ENCODE measurements at regions not wholly inside any gene's neighbourhood (a gene's known extent, or its start where the extent isn't known, plus 50 kb on each side); places are given as distances from the start of the nearest gene placed in this dataset.
"Not testable (repeated sequence)": the region's sequence is repeated elsewhere in the genome, so short reads cannot be mapped to it uniquely, and the experiment has no call there.

DNA sequence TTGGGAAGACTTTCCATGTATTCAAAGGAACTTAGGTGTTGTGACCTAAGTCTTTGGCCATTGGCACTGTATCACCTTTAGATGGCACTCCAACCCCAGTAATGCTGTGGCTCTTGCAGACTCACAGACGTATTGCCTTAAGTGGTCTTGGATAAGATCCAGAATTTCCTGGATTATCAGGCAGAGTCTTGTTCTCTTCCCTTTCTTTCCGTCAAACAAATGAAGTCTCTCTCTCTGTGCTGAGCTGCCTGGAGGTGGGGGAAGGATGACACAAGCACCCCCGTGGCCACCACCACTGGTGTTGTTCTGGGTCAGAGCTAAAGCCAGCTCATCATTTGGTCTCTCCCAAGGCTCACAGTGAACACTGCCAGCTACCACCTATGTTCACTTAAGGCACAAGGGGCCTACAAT lies 789.9 kb upstream of the KIF2B start:
- ATAC-seq (replicated peaks) (no peak), DNase-seq (no peak)
- H3K36me3 Mint-ChIP-seq, result no peaks in the 10 kb centered on the region
- H3K9me3 Mint-ChIP-seq, result peaks cover 2 to 9% of the 10 kb centered on the region in 2 donors
- H3K4me3 Mint-ChIP-seq, result no peak overlapping the region
- H3K27ac Mint-ChIP-seq, result no peak overlapping the region
- H3K4me1 Mint-ChIP-seq, result no peaks in the 10 kb centered on the region
- no peaks in the 10 kb centered on the region for H3K27me3 Mint-ChIP-seq

DNA sequence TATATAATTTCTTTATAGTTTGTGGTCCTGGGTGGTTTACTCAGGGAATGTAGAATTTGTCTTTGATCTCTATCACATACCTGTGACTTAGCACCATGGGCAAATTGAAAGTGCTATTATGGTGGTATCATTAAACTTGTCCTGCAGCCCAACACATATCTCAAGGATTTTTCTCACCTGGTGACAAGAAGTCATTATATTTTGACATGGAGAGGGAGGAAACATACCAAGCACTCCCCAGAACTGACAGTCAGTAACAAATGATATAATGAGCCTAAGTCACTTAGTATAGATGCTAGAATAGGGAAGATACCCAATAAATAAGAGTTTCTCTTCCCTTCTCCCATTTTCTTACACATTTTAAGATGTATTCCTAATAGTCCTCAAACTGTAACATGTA lies 805.5 kb upstream of the KIF2B start:
- Mint-ChIP-seq H3K27ac (no peak overlapping the region), H3K9me3 (peaks cover 9 to 18% of the 10 kb centered on the region in 2 donors), H3K27me3 (no peaks in the 10 kb centered on the region), H3K4me3 (no peak overlapping the region), H3K36me3 (no peaks in the 10 kb centered on the region), H3K4me1 (no peaks in the 10 kb centered on the region)
- ATAC-seq (replicated peaks) (no peak), DNase-seq (no peak)

DNA sequence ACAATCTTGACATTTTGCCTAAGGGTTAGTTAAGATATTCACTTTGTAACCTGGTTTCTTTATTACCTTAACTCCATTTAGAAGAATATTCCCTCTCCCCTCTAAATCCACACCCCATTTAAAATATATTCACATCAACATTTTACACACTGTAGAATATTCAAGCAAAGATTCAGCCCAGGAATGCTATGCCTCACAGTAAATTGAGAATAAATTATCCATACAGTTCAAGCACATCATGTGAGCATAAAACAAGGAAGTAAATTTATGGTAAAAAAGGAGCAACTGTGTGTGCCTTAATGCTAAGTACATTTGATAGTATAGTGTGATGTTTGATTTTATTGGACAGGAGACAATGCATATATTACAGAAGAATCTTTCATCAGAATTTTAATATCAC lies 806.6 kb upstream of the KIF2B start:
- DNase-seq (no peak), ATAC-seq (replicated peaks) (no peak)
- Mint-ChIP-seq H3K27me3 (no peaks in the 10 kb centered on the region), H3K4me3 (no peak overlapping the region), H3K4me1 (no peaks in the 10 kb centered on the region), H3K36me3 (no peaks in the 10 kb centered on the region), H3K9me3 (peaks cover 8 to 18% of the 10 kb centered on the region in 2 donors), H3K27ac (no peak overlapping the region)

DNA sequence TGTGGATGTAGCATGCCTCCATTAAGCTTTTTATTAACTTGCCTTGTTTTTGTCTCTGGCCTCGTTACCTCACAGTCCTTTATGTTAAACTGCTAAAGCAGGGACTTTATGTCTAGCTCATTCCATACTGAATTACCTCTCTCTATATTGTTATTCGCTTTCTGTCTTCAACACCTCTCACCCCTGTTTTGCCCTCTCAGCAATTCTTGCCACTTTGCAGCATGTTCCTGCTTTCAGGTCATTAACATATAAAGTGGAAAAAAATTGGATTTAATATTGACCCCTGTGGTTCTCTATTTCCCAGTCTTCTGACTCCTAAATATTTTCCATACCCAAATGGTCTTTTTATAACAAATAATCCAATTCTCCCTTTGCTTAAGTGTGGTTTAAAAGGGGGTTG lies 810.4 kb upstream of the KIF2B start:
- no peaks in the 10 kb centered on the region for H3K36me3 Mint-ChIP-seq
- DNase-seq (no peak), ATAC-seq (replicated peaks) (no peak)
- no peaks in the 10 kb centered on the region for H3K27me3 Mint-ChIP-seq
- no peak overlapping the region for H3K27ac Mint-ChIP-seq
- H3K4me1 Mint-ChIP-seq, result no peaks in the 10 kb centered on the region
- H3K9me3 Mint-ChIP-seq, result peaks cover 4 to 6% of the 10 kb centered on the region in 2 donors
- H3K4me3 Mint-ChIP-seq, result no peak overlapping the region

DNA sequence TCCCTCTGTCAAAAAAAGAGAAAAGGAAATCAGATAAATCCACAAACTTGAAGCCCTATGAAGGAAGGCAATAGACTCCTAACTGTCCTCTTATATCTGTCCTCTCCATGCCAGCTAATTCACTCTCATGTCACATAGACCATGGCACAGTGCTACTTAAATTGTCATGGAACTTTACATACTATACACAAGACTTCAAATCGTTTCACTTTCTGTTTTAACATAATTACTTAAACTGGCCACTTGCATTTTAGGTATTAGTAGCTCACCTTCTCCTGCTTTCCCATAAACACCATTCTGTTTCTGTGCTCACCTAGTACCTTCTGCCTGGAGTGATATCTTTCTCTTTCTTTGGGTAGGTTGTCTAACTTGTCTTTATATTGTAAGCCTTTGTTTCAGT lies 816.7 kb upstream of the KIF2B start:
- Mint-ChIP-seq H3K27ac (no peak overlapping the region), H3K4me3 (no peak overlapping the region), H3K36me3 (no peaks in the 10 kb centered on the region), H3K4me1 (no peaks in the 10 kb centered on the region), H3K27me3 (no peaks in the 10 kb centered on the region), H3K9me3 (peaks cover 7 to 9% of the 10 kb centered on the region in 2 donors)
- no peak for ATAC-seq (replicated peaks)
- no peak for DNase-seq

DNA sequence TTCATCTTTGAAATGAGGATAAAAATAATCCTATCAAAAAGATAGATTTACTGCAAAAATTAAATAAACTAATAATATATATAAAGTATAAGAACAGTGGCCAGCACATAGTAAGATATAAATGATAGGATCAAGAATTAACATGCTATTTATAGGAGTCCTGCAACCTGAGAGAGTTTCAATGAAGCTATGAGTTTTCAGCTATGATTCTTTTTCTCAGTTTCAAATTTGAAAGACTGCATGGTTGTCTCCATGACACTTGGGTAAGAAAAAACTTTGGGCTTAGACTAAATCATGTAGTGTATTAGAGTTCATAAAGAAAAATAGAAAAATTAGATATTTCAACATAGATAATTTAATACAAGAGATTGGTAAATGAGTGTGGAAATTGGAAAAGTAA lies 817.8 kb upstream of the KIF2B start:
- ATAC-seq (replicated peaks), result no peak
- Mint-ChIP-seq H3K4me1 (no peaks in the 10 kb centered on the region), H3K36me3 (no peaks in the 10 kb centered on the region), H3K27me3 (no peaks in the 10 kb centered on the region), H3K4me3 (no peak overlapping the region), H3K9me3 (peaks cover 7 to 9% of the 10 kb centered on the region in 2 donors), H3K27ac (no peak overlapping the region)
- no peak for DNase-seq

DNA sequence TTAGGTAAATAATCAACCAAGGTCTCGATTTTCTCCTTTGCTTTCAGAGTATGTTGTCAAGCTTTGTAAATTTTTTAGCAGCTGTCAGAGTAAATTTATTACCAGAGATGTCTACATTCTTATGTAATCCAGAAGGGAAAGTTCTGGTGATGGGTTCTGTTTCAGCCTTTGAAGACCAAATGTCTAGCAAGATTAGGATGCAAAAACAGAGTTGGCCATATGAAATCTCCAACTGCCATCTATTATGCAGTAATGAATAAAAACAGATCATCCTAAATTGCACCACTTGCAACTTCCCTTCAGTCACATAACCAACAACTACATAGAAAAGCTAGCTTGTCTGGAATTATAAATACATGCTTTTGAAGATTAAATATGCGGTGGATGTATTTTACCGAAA lies 826.8 kb upstream of the KIF2B start:
- Mint-ChIP-seq H3K27ac (no peak overlapping the region), H3K4me3 (no peak overlapping the region), H3K36me3 (no peaks in the 10 kb centered on the region), H3K4me1 (no peaks in the 10 kb centered on the region), H3K27me3 (no peaks in the 10 kb centered on the region), H3K9me3 (peaks cover 3% of the 10 kb centered on the region in 2 donors)
- no peak for ATAC-seq (replicated peaks)
- DNase-seq, result no peak

DNA sequence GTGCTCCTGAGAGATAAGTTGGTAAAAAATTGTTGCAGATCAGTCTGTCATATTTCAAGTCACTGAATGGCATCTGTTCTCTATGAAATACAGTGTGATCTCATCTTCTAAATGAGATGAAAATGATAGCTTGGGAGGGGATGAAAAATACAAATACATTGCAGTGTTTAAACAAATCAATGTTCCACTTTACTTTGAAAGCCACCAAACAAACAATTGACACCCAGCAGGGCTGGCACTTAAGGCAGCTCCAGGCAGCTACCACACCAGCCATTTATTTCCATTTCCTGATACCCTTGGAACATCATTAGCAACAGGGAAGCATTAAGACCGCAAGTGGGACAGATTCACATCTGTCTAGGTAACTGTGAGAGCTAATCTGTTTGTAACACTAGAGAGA lies 827.6 kb upstream of the KIF2B start:
- Mint-ChIP-seq H3K36me3 (no peaks in the 10 kb centered on the region), H3K9me3 (peaks cover 3% of the 10 kb centered on the region in 2 donors), H3K27ac (no peak overlapping the region), H3K4me3 (no peak overlapping the region), H3K27me3 (no peaks in the 10 kb centered on the region), H3K4me1 (no peaks in the 10 kb centered on the region)
- ATAC-seq (replicated peaks) (no peak), DNase-seq (no peak)

DNA sequence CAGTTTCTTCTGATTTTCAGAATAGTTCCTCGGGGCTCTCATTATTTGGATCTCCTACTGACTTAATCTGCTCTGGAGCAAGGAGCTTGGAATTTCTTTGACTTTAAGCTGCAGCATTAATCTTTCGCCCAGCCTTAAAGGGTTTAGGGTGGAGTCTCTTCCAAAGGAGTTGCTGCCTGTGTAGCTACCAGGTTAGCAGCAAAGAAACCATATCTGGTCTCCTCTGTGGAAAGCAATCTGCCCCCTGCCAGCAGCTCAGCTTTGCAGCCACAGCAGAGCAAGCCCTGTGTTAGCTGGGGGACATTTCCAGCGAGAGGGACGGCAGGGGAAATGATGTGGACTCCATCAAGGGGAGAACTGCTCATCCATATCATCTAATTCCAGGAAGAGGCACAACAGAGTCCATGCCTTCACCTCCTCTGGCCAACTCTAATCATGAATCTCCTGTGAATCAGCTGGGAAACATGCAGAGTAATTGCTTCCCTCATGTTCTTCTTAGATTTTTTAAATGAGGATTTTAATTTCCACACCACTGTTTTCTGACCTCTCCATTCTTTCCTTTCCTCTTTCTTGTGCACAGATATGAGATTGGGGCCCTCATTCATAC lies 827.6 kb upstream of the CA10 start:
- no peak overlapping the region for H3K27ac Mint-ChIP-seq
- no peaks in the 10 kb centered on the region for H3K27me3 Mint-ChIP-seq
- H3K9me3 Mint-ChIP-seq, result peaks cover 4 to 13% of the 10 kb centered on the region in 2 donors
- DNase-seq (no peak), ATAC-seq (replicated peaks) (no peak)
- H3K4me1 Mint-ChIP-seq, result no peaks in the 10 kb centered on the region
- H3K4me3 Mint-ChIP-seq, result no peak overlapping the region
- H3K36me3 Mint-ChIP-seq, result no peaks in the 10 kb centered on the region

DNA sequence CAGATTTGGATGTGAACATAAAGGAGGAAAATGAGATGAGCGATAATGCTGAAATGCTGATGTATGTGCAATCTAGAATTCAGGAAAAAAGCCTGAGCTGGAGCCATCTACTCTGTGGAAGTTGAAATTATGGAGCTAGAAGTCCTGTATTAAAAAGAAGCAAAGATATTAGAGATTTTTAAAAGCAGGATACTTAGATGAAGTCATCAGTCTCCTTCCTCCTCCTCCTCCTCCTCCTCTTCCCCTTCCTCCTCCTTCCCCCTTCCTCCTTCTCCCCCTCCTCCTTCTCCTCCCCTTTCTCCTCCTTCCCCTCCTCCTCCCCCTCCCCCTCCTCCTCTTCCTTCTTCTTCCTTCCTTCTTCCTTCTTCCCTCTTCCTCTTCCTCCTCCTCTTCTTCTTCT lies 823.8 kb upstream of the CA10 start:
- no peak overlapping the region for H3K4me3 Mint-ChIP-seq
- H3K36me3 Mint-ChIP-seq, result no peaks in the 10 kb centered on the region
- H3K27me3 Mint-ChIP-seq, result no peaks in the 10 kb centered on the region
- H3K9me3 Mint-ChIP-seq, result peaks cover 4 to 8% of the 10 kb centered on the region in 2 donors
- H3K4me1 Mint-ChIP-seq, result no peaks in the 10 kb centered on the region
- ATAC-seq (replicated peaks) (no peak), DNase-seq (no peak)
- no peak overlapping the region for H3K27ac Mint-ChIP-seq

DNA sequence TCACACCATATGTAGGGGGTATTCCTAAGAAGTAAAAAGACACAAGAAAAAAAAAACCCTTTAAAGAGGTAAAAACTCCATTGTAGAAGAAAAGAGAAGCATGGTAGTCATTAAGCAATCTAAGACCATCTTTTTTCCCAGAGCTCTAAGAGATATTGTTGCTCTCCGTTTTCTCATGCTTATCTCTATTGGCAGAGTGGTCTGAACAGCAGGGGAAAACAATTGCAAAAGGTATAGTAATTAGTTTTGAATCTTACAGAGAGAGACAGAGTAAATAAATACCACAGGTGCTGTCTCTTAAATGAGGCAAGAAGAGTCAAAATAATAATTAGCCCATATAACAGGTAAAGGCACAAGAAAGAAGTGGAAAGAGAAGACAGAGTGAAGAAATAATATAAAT lies 821.4 kb upstream of the CA10 start:
- H3K4me3 Mint-ChIP-seq, result no peak overlapping the region
- H3K27ac Mint-ChIP-seq, result no peak overlapping the region
- H3K4me1 Mint-ChIP-seq, result no peaks in the 10 kb centered on the region
- peaks cover 4 to 11% of the 10 kb centered on the region in 2 donors for H3K9me3 Mint-ChIP-seq
- H3K27me3 Mint-ChIP-seq, result no peaks in the 10 kb centered on the region
- DNase-seq, result no peak
- no peak for ATAC-seq (replicated peaks)
- H3K36me3 Mint-ChIP-seq, result no peaks in the 10 kb centered on the region

DNA sequence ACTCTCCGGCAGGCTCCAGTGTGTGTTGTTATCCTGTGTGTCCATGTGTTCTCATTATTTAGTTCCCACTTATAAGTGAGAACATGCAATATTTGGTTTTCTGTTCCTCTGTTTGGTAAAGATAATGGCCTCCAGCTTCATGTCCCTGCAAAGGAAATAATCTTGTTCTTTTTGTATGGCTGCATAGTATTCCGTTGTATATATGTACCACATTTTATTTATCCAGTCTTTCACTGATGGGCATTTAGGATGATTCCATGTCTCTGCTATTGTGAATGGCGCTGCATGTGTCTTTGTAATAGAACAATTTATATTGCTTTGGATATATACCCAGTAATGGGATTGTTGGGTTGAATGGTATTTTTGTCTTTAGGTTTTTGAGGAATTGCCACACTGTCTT lies 807.3 kb upstream of the CA10 start:
- Mint-ChIP-seq H3K4me3 (no peak overlapping the region), H3K36me3 (no peaks in the 10 kb centered on the region), H3K27ac (no peak overlapping the region), H3K27me3 (no peaks in the 10 kb centered on the region), H3K9me3 (peaks cover 9 to 10% of the 10 kb centered on the region in 2 donors), H3K4me1 (no peaks in the 10 kb centered on the region)
- DNase-seq (no peak), ATAC-seq (replicated peaks) (no peak)

DNA sequence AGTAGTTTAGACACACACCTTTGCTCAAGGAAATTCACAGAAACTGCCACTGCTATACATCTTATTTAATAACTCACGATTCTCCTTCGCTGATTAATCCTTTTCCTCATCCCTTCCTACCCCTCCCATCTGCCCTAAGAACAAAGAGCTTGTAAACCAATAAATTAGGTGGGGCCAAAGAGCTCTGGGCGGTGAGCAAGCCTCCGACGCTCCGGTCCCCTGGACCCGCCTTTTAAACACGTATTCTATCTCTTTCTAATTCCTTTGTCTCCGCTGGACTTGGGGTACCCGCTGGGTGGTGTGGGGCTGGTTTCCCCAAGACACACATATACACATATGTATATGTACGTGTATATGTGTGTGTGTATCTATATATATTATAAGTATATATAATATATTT lies 803.2 kb upstream of the CA10 start:
- H3K27me3 Mint-ChIP-seq; ATAC-seq (replicated peaks); H3K4me3 Mint-ChIP-seq; DNase-seq; H3K36me3 Mint-ChIP-seq; H3K27ac Mint-ChIP-seq; H3K4me1 Mint-ChIP-seq: not testable (repeated sequence)
- peaks cover 9 to 10% of the 10 kb centered on the region in 2 donors for H3K9me3 Mint-ChIP-seq

DNA sequence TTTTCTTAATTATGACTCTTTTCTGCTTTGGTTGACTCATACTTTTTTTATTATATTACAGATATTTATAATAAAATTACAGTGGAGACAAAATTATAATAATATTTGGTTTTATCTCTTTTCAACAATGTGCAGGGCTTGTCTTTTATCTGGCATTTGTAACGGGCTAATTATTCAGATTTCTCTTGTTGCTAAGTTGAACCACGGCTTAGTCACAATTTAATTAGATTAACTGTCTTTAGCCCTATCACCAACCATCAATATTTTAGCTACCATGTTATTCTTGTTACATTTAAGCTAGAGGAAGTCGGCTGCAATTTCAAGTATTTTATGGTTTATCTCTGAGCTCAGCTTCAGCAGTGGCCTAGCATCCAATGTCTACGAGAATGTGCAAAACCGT lies 798.9 kb upstream of the CA10 start:
- peaks cover 6 to 7% of the 10 kb centered on the region in 2 donors for H3K9me3 Mint-ChIP-seq
- no peaks in the 10 kb centered on the region for H3K4me1 Mint-ChIP-seq
- ATAC-seq (replicated peaks), result no peak
- DNase-seq, result no peak
- H3K27ac Mint-ChIP-seq, result no peak overlapping the region
- no peaks in the 10 kb centered on the region for H3K36me3 Mint-ChIP-seq
- no peaks in the 10 kb centered on the region for H3K27me3 Mint-ChIP-seq
- no peak overlapping the region for H3K4me3 Mint-ChIP-seq

DNA sequence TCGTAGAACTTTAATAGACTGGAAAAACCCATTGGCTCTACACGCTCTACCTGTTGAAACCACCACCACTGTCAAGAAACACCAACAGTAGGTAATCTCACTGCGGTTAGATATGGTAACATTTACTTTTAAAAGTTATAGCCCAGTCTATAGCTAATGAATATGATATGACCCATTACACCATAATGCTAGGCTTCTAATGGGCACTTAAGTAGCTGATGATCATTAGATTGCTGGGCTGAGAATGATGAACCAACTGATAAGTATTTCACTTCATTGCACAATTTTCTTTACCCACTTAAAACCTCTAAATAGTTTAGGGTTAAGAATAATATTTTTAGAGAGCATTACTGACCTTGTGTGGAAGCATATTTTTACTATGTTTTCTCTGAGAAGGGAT lies 788.9 kb upstream of the CA10 start:
- Mint-ChIP-seq H3K4me1 (no peaks in the 10 kb centered on the region), H3K4me3 (no peak overlapping the region), H3K9me3 (peaks cover 7 to 10% of the 10 kb centered on the region in 2 donors), H3K27ac (no peak overlapping the region), H3K36me3 (no peaks in the 10 kb centered on the region), H3K27me3 (no peaks in the 10 kb centered on the region)
- DNase-seq (no peak), ATAC-seq (replicated peaks) (no peak)
